ENCODE measurements at regions not wholly inside any gene's neighbourhood (a gene's known extent, or its start where the extent isn't known, plus 50 kb on each side); places are given as distances from the start of the nearest gene placed in this dataset.

- Histone ChIP-seq H2AFZ (ENCODE audit: low read depth, low read length) (no peak overlapping the region), H3K4me2 (ENCODE audit: insufficient read depth, low read length) (no peak overlapping the region), H3K27ac (ENCODE audit: insufficient read depth, low read depth, low read length) (no peak overlapping the region), H3K79me2 (ENCODE audit: control insufficient read depth, insufficient read depth, low read length) (no peaks in the 10 kb centered on the region), H3K36me3 (ENCODE audit: control insufficient read depth in 2 of 2, extremely low read depth in 1 of 2, insufficient read depth in 2 of 2, low read length in 2 of 2) (no peaks in the 10 kb centered on the region), H3K27me3 (ENCODE audit: control insufficient read depth in 2 of 2, insufficient read depth in 2 of 2, low read length in 2 of 2) (no peaks in the 10 kb centered on the region), H3K9ac (replicated peaks; ENCODE audit: extremely low read depth, insufficient read depth, low read length) (no peak overlapping the region), H3K4me3 (replicated peaks in 1 of 3; ENCODE audit: insufficient read depth in 1 of 3, low read depth in 1 of 3, low read length in 3 of 3) (no peak overlapping the region), H4K20me1 (replicated peaks; ENCODE audit: control insufficient read depth, extremely low read depth, insufficient read depth, low read length) (no peaks in the 10 kb centered on the region), H3K9me3 (replicated peaks; ENCODE audit: control insufficient read depth, insufficient read depth, low read length) (peaks cover 4% of the 10 kb centered on the region), H3K4me1 (ENCODE audit: control insufficient read depth, extremely low read depth, insufficient read depth, low read length) (no peaks in the 10 kb centered on the region), H3K9me1 (replicated peaks; ENCODE audit: control insufficient read depth, extremely low read depth, insufficient read depth, low read length) (no peaks in the 10 kb centered on the region)
- ChIA-PET POLR2A (no interaction called here), CTCF (no interaction called here)
- DNase-seq (ENCODE audit: low read depth, low spot score) (no peak), FAIRE-seq (no peak)
- dilution Hi-C loops (cut with MboI; ENCODE audit: extremely low pct_ligation_motif_present, low sequenced_read_pairs) (no loop called here), intact Hi-C loops (cut with micrococcal nuclease) (no loop called here)
- TF ChIP-seq GATA2 (IDR thresholded peaks at IDR 0.05; ENCODE audit: insufficient read depth, insufficient read length, low read depth, low read length) (no peak), MAX (IDR thresholded peaks at IDR 0.05; ENCODE audit: insufficient read depth, insufficient read length) (no peak), JUN (IDR thresholded peaks at IDR 0.05; ENCODE audit: borderline replicate concordance, insufficient read depth, insufficient read length, low read depth) (no peak), CTCF (IDR thresholded peaks at IDR 0.05; ENCODE audit: extremely low read depth in 1 of 2, insufficient read depth in 1 of 2, low read depth in 1 of 2, low read length in 2 of 2) (no peak), POLR2A (IDR thresholded peaks at IDR 0.05; ENCODE audit: low read depth, low read length) (no peak), MYC (IDR thresholded peaks at IDR 0.05; ENCODE audit: low read depth, low read length) (no peak), POLR2AphosphoS5 (IDR thresholded peaks at IDR 0.05; ENCODE audit: insufficient read depth, low read depth, low read length) (no peak), FOS (IDR thresholded peaks at IDR 0.05; ENCODE audit: borderline replicate concordance, insufficient read depth, low read length) (no peak), EZH2 (IDR thresholded peaks at IDR 0.05; ENCODE audit: borderline replicate concordance, low read depth, low read length, severe bottlenecking) (no peak)
- BruUV-seq (replicated peaks) = no TSS peak
Measured at GRCh38 chr6:8858854-8859331, 423.5 kb upstream of the SLC35B3 start.
